ENCODE measurements at regions not wholly inside any gene's neighbourhood (a gene's known extent, or its start where the extent isn't known, plus 50 kb on each side); places are given as distances from the start of the nearest gene placed in this dataset.

GRCh38 chr5:117433818-117434217, 859.2 kb upstream of the SEMA6A start:
- DNase-seq (ENCODE audit: low read depth), result no peak
- TF ChIP-seq, protein P1, sequence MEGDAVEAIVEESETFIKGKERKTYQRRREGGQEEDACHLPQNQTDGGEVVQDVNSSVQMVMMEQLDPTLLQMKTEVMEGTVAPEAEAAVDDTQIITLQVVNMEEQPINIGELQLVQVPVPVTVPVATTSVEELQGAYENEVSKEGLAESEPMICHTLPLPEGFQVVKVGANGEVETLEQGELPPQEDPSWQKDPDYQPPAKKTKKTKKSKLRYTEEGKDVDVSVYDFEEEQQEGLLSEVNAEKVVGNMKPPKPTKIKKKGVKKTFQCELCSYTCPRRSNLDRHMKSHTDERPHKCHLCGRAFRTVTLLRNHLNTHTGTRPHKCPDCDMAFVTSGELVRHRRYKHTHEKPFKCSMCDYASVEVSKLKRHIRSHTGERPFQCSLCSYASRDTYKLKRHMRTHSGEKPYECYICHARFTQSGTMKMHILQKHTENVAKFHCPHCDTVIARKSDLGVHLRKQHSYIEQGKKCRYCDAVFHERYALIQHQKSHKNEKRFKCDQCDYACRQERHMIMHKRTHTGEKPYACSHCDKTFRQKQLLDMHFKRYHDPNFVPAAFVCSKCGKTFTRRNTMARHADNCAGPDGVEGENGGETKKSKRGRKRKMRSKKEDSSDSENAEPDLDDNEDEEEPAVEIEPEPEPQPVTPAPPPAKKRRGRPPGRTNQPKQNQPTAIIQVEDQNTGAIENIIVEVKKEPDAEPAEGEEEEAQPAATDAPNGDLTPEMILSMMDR (conservative IDR thresholded peaks at IDR 0.05; ENCODE audit: low read depth, low read length), result no peak
- no peak overlapping the region for H3K4me3 ChIP-seq (ENCODE audit: low read length)

DNA sequence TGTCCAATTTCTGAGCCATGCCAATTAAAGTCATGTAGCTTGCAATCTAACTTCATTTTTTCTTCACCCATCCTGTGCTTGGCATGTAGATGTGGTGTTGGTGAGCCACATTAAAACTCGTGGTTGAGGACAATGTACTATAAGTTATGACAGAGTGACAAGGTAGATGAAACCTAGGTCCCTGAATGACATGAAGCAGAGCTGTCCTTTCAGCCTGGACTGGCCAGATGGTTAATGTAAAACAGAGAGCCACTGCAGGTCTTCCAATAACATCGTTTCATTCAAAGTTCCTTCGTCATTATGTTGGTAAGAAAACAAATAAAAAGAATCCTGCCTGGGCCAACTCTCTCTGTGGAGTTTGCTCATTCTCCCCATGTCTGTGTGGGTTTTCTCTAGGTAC, 856.5 kb upstream of the SEMA6A start:
- no peak for DNase-seq (ENCODE audit: low read depth)
- TF ChIP-seq, protein P1 (conservative IDR thresholded peaks at IDR 0.05; ENCODE audit: low read depth, low read length), result no peak
- H3K4me3 ChIP-seq (ENCODE audit: low read length), result no peak overlapping the region

DNA sequence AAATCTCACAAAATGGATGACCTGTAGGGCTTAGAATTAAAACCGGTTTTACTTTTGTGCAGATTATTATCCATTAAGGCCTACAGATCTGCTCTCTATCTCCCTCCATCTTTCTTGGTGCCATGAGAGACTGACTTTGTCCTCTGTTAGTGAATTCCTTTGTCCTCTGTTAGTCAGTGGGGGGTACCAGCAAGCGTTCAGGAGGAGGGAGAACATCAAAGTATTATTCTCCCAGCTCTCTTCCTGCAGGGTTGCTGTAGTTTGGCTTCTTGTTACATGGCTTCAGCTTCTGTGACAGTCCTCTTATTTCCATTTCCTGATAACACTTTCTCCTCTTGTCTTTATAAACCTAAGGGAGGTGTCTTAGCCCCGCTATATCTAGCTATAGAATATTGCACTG, 850.5 kb upstream of the SEMA6A start:
- no peak for DNase-seq (ENCODE audit: low read depth)
- TF ChIP-seq, protein P1 (conservative IDR thresholded peaks at IDR 0.05; ENCODE audit: low read depth, low read length), result no peak
- H3K4me3 ChIP-seq (ENCODE audit: low read length), result no peak overlapping the region

- DNase-seq (ENCODE audit: low read depth), result no peak
- no peak overlapping the region for H3K4me3 ChIP-seq (ENCODE audit: low read length)
- TF ChIP-seq, protein P1 (conservative IDR thresholded peaks at IDR 0.05; ENCODE audit: low read depth, low read length), result no peak
Measured at GRCh38 chr5:117424559-117424958, 849.9 kb upstream of the SEMA6A start.

DNA sequence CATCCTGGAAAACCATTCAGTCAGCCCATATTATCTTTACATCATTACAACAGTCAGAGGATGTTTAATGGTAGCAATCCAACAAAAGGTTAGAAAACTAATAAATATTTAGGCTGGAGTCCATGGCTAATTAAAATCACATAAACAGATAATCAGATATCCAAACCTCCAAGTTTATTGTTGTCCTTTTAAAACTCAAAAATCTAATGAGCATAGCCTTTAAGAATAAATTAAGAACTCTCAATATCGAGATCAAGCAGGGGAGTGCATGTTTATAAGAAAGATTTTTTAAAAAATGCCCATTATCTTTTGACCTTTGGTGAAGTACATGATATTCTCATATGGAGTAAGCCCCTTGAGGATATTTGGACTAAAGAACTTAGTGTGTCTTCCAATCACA, 842.9 kb upstream of the SEMA6A start:
- no peak overlapping the region for H3K4me3 ChIP-seq (ENCODE audit: low read length)
- DNase-seq (ENCODE audit: low read depth), result no peak
- TF ChIP-seq, protein P1 (conservative IDR thresholded peaks at IDR 0.05; ENCODE audit: low read depth, low read length), result no peak

- TF ChIP-seq, protein P1 (conservative IDR thresholded peaks at IDR 0.05; ENCODE audit: low read depth, low read length), result no peak
- DNase-seq (ENCODE audit: low read depth), result no peak
- no peak overlapping the region for H3K4me3 ChIP-seq (ENCODE audit: low read length)
Measured at GRCh38 chr5:117414926-117415325, 840.3 kb upstream of the SEMA6A start.

DNA sequence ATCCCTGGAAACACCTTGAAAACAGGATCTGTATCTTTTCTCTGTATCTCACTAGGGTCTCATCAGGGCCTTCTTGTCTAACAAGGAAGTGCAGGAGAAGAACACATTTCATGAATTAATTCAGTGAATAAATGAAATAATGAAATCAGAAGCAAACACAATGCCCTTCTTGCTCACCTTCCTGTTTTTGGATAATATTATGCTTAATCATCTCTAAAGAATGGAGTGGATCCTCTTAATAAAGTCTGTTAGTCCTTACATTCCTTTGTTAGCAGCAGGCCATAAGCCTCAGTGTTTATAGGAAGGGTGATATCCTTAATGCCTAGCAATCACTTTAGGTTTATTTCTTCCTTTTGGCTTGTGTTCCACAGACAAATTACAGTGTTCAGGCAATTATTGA, 837.1 kb upstream of the SEMA6A start:
- TF ChIP-seq, protein P1 (conservative IDR thresholded peaks at IDR 0.05; ENCODE audit: low read depth, low read length), result no peak
- H3K4me3 ChIP-seq (ENCODE audit: low read length), result no peak overlapping the region
- DNase-seq (ENCODE audit: low read depth), result no peak
